Muscle of leg (tissue), 3 donors: ENCODE measurements at regions not wholly inside any gene's neighbourhood (a gene's known extent, or its start where the extent isn't known, plus 50 kb on each side); places are given as distances from the start of the nearest gene placed in this dataset.
"Not testable (repeated sequence)": the region's sequence is repeated elsewhere in the genome, so short reads cannot be mapped to it uniquely, and the experiment has no call there.

Experiments used
- DNase-seq: peaks from one replicate; pipeline ENCODE4 v3.0.0; 2013
- H3K27ac ChIP-seq: one replicate; pipeline ENCODE4 v1.5.1; 2013; ENCODE audit warnings: mild to moderate bottlenecking, low read length, control low read depth
- H3K27me3 ChIP-seq: one replicate; pipeline ENCODE4 v1.6.1; 2013; ENCODE audit warnings: low read length; ENCODE audit not compliant: control insufficient read depth, insufficient read depth
- H3K36me3 ChIP-seq: one replicate; pipeline ENCODE4 v1.6.1; 2013; ENCODE audit warnings: low read length; ENCODE audit not compliant: control insufficient read depth, insufficient read depth
- H3K4me1 ChIP-seq: one replicate; pipeline ENCODE4 v1.6.1; 2013; ENCODE audit warnings: low read length; ENCODE audit not compliant: control insufficient read depth, insufficient read depth
- H3K4me3 ChIP-seq: one replicate; pipeline ENCODE4 v1.5.1; 2013; ENCODE audit warnings: low read length, control low read depth
- H3K9me3 ChIP-seq: replicated peaks from 2 replicates; pipeline ENCODE4 v1.6.1; 2013; ENCODE audit warnings: low read depth, low read length; ENCODE audit not compliant: control insufficient read depth
- WGBS: methylation state at CpG from one replicate; pipeline ENCODE4 v1.1.5; 2013; ENCODE audit warnings: missing lambda C conversion rate; ENCODE audit not compliant: insufficient coverage; 5-methylcytosine and 5-hydroxymethylcytosine counted together

GRCh38 chr12:97645726-97646125 is 183.1 kb downstream of the RMST start:
- H3K4me1 ChIP-seq, result no peaks in the 10 kb centered on the region
- H3K27ac ChIP-seq, result no peak overlapping the region
- no peak overlapping the region for H3K4me3 ChIP-seq
- H3K9me3 ChIP-seq, result no peaks in the 10 kb centered on the region
- no peak for DNase-seq
- H3K36me3 ChIP-seq, result no peaks in the 10 kb centered on the region
- no peaks in the 10 kb centered on the region for H3K27me3 ChIP-seq
- WGBS, result no CpG with 5 or more reads among the region's 1 CpG

- H3K4me1 ChIP-seq, result no peaks in the 10 kb centered on the region
- DNase-seq, result peak; percentile 11
- H3K36me3 ChIP-seq, result no peaks in the 10 kb centered on the region
- no peak overlapping the region for H3K27ac ChIP-seq
- H3K9me3 ChIP-seq, result no peaks in the 10 kb centered on the region
- WGBS, result 80% methylated on average over 1 of the region's 1 CpG
- H3K4me3 ChIP-seq, result no peak overlapping the region
- no peaks in the 10 kb centered on the region for H3K27me3 ChIP-seq
Measured at GRCh38 chr12:97647142-97647541, 184.5 kb downstream of the RMST start.

- Histone ChIP-seq H3K4me1 (no peaks in the 10 kb centered on the region), H3K9me3 (no peaks in the 10 kb centered on the region), H3K27ac (no peak overlapping the region), H3K27me3 (no peaks in the 10 kb centered on the region), H3K36me3 (no peaks in the 10 kb centered on the region), H3K4me3 (no peak overlapping the region)
- DNase-seq, result no peak
- WGBS, result no CpG with 5 or more reads among the region's 2 CpGs
Measured at GRCh38 chr12:97650242-97650641, 187.6 kb downstream of the RMST start.

GRCh38 chr12:97656548-97656947 is 193.9 kb downstream of the RMST start:
- H3K4me3 ChIP-seq, H3K27ac ChIP-seq, H3K9me3 ChIP-seq, H3K36me3 ChIP-seq, H3K27me3 ChIP-seq, DNase-seq, H3K4me1 ChIP-seq: not testable (repeated sequence)
- WGBS, result 85% methylated on average over 17 of the region's 19 CpGs

- Histone ChIP-seq H3K4me1 (no peaks in the 10 kb centered on the region), H3K36me3 (no peaks in the 10 kb centered on the region), H3K27me3 (no peaks in the 10 kb centered on the region), H3K9me3 (no peaks in the 10 kb centered on the region), H3K4me3 (no peak overlapping the region), H3K27ac (no peak overlapping the region)
- WGBS, result no CpG with 5 or more reads among the region's 3 CpGs
- DNase-seq, result no peak
Measured at GRCh38 chr12:97659117-97659880, 196.7 kb downstream of the RMST start.

- WGBS, result 46% methylated on average over 4 of the region's 4 CpGs
- Histone ChIP-seq H3K4me1 (no peaks in the 10 kb centered on the region), H3K9me3 (no peaks in the 10 kb centered on the region), H3K27ac (no peak overlapping the region), H3K36me3 (no peaks in the 10 kb centered on the region), H3K27me3 (no peaks in the 10 kb centered on the region), H3K4me3 (no peak overlapping the region)
- no peak for DNase-seq
Measured at GRCh38 chr12:97666263-97666662, 203.7 kb downstream of the RMST start.

- 68% methylated on average over 3 of the region's 5 CpGs for WGBS
- Histone ChIP-seq H3K9me3 (peaks cover 6% of the 10 kb centered on the region), H3K4me1 (no peaks in the 10 kb centered on the region), H3K27ac (no peak overlapping the region), H3K36me3 (no peaks in the 10 kb centered on the region), H3K4me3 (no peak overlapping the region), H3K27me3 (no peaks in the 10 kb centered on the region)
- DNase-seq, result no peak
Measured at GRCh38 chr12:97672870-97673269, 210.3 kb downstream of the RMST start.

DNA sequence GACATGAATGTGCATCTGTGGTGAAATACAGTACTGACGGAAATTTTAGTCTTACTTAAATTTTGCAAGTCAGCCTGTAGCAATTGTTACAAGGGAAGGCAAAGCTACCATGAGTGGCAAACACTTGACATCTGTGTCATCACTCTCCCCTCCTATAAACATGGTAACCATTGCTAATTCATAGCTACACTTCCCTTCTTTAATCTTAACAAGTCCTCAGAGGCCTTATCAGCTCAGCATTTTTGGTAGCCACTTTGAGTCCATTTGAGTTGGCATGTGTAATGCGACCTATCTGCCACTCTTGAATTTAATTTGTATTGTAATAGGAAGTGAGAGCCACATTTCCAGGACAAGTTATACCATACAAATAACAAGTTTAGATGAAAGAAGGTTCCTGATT is 218.1 kb downstream of the RMST start:
- H3K27me3 ChIP-seq, result no peaks in the 10 kb centered on the region
- WGBS, result no CpG with 5 or more reads among the region's 2 CpGs

GRCh38 chr12:97681612-97682504 is 219.3 kb downstream of the RMST start:
- H3K4me1 ChIP-seq, result no peaks in the 10 kb centered on the region
- no peak for DNase-seq
- H3K9me3 ChIP-seq, result no peaks in the 10 kb centered on the region
- no peaks in the 10 kb centered on the region for H3K27me3 ChIP-seq
- no CpG with 5 or more reads among the region's 8 CpGs for WGBS
- H3K36me3 ChIP-seq, result no peaks in the 10 kb centered on the region
- no peak overlapping the region for H3K4me3 ChIP-seq
- H3K27ac ChIP-seq, result no peak overlapping the region

More for the DNA sequence above, 218.1 kb downstream of the RMST start:
- no peak overlapping the region for H3K27ac ChIP-seq
- no peak for DNase-seq
- no peaks in the 10 kb centered on the region for H3K4me1 ChIP-seq
- H3K9me3 ChIP-seq, result no peaks in the 10 kb centered on the region
- no peaks in the 10 kb centered on the region for H3K36me3 ChIP-seq
- no peak overlapping the region for H3K4me3 ChIP-seq

DNA sequence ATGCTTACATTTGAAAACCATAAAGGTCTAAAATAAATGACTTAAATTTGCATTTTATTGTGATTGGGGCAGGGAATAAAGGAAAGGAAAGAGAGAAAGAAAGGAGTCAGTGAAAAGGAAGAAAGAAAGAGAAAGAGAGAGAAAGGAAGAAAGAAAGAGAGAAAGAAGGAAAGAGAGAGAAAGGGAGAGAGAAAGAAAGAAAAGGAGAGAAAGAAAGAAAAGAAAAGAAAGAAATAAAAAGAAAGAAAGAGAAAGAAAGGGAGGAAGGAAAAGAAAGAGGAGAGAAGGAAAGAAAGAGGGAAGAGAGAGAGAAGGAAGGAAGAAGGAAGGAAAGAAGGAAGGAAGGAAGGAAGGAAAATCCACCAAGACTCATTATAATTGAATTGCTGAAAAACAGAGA is 222.8 kb downstream of the RMST start:
- Histone ChIP-seq H3K4me1 (no peaks in the 10 kb centered on the region), H3K27me3 (no peaks in the 10 kb centered on the region), H3K4me3 (no peak overlapping the region), H3K36me3 (no peaks in the 10 kb centered on the region), H3K9me3 (peaks cover 4% of the 10 kb centered on the region), H3K27ac (no peak overlapping the region)
- no peak for DNase-seq
